HL-60/S4 (cell line): ENCODE measurements at regions not wholly inside any gene's neighbourhood (a gene's known extent, or its start where the extent isn't known, plus 50 kb on each side); places are given as distances from the start of the nearest gene placed in this dataset.

Experiments
- in situ Hi-C: fragments of 300-500 bp; cut with MboI; formaldehyde crosslinking; loops from 2 replicates; pipeline ENCODE4 v1.14.3; 2022; ENCODE audit warnings: low sequenced_read_pairs

DNA sequence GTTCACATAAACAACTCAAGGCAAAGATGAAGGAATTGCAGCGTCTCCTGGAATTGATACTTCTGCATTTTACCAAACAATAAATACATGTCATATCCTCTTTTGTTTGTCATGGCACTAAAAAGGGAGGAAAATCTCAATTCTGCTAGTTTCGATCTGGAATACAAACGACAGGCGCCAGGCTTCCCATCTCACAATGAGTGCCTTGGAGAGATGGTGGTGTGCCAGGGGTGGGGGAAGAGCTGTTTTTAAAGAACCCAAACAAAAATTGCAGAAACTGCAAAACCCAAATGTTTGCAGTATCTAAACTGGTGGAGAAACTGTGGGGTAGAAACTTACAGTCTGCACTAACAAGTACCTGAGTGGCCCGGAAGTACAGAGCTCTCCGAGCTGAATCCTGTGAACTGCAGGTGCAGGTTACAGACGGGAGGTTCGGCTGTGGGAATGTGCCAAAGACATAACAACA, 53.0 kb upstream of the KLF3 start:
- in situ Hi-C loops = no loop called here

DNA sequence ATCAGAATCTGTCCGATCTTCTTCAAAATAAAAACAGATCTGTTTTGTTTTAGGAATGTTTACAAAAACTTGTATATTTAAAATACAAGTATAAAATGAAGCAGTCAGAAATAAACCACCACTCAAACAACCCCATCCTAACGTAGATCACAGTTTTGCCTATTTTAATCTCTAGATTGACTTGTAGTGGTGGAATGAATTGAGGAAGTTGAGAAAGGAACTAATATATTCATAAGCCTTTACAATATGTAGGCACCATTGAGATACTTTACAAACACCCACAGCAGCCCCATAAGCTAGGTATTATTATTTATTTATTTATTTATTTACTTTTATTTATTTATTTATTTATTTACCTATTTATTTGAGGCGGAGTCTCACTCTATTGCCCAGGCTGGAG, 52.3 kb upstream of the KLF3 start:
- in situ Hi-C loops = no loop called here

DNA sequence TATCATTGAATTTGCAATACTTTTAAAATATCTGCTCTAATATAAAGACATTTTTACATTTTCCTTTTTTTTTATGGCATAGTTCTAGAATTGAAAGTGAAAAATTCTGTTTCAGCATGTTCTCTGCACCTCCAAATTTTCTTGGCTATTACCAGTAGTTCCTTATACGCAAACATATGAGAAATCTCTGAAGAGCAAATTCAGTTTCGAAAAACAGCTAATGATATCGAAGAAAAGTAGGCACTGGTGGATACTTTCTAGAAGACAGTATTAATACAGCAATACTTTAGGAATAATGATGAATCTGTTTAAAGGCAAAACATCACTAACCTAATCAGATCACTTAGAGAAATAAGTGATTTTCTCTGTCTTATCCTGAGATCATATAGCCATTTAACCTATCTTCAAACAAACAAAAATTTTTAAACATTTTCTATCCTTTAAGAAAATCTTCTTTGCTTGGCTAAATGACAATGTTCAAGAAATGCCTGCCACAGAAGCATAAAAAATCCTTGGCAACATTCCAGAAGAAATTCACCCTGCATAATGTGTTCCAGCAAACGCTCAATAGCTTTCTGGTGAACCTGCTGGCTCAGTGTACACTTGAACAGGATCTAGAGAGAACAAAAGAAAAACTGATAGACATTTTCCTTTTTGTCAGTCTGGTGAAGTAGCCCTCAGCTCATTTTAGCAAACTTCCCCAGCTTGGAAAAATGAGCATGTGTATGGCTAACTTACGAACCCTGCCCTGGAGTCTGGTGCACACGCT, 51.2 kb upstream of the KLF3 start:
- in situ Hi-C loops = no loop called here
